GM21737 (cell line): ENCODE measurements at regions not wholly inside any gene's neighbourhood (a gene's known extent, or its start where the extent isn't known, plus 50 kb on each side); places are given as distances from the start of the nearest gene placed in this dataset.

Experiments
- ATAC-seq: cut with Tn5 transposase; IDR thresholded peaks from one replicate; pipeline ENCODE4 v1.9.1; 2021; ENCODE audit warnings: mild to moderate bottlenecking, moderate library complexity; ENCODE audit not compliant: unreplicated experiment

- ATAC-seq: no peak
These were observed 246.6 kb upstream of the CRY1 start for GRCh38 chr12:107339932-107340331.

GRCh38 chr12:107340898-107341297, 247.5 kb upstream of the CRY1 start:
- ATAC-seq: no peak

- no peak for ATAC-seq
These were observed 250.9 kb upstream of the CRY1 start for GRCh38 chr12:107344035-107344808.

- no peak for ATAC-seq
These were observed 253.9 kb upstream of the CRY1 start for GRCh38 chr12:107347261-107347660.

- ATAC-seq: no peak
These were observed 255.8 kb upstream of the CRY1 start for GRCh38 chr12:107349008-107349747.

- ATAC-seq: no peak
These were observed 256.5 kb upstream of the CRY1 start for GRCh38 chr12:107349839-107350238.

- ATAC-seq: no peak
These were observed 257.8 kb upstream of the CRY1 start for GRCh38 chr12:107351109-107351508.

GRCh38 chr12:107351713-107352112, 258.4 kb upstream of the CRY1 start:
- ATAC-seq: no peak

- no peak for ATAC-seq
These were observed 259.2 kb upstream of the CRY1 start for GRCh38 chr12:107352347-107353081.

GRCh38 chr12:107353312-107353711, 260.0 kb upstream of the CRY1 start:
- no peak for ATAC-seq

GRCh38 chr12:107355004-107355565, 261.7 kb upstream of the CRY1 start:
- ATAC-seq: no peak

GRCh38 chr12:107355612-107356011, 262.3 kb upstream of the CRY1 start:
- ATAC-seq: no peak

GRCh38 chr12:107356266-107356936, 263.1 kb upstream of the CRY1 start:
- no peak for ATAC-seq

- ATAC-seq: no peak
These were observed 263.6 kb upstream of the CRY1 start for GRCh38 chr12:107356937-107357295.

- no peak for ATAC-seq
These were observed 266.0 kb upstream of the CRY1 start for GRCh38 chr12:107359382-107359781.

- ATAC-seq: no peak
These were observed 266.7 kb upstream of the CRY1 start for GRCh38 chr12:107360033-107360432.

- ATAC-seq: no peak
These were observed 267.1 kb upstream of the CRY1 start for GRCh38 chr12:107360482-107360881.

- no peak for ATAC-seq
These were observed 268.6 kb upstream of the CRY1 start for GRCh38 chr12:107361970-107362369.

GRCh38 chr12:107362960-107363359, 269.6 kb upstream of the CRY1 start:
- no peak for ATAC-seq

GRCh38 chr12:107364875-107365518, 271.6 kb upstream of the CRY1 start:
- ATAC-seq: no peak
